GM20000 (cell line): ENCODE measurements at regions not wholly inside any gene's neighbourhood (a gene's known extent, or its start where the extent isn't known, plus 50 kb on each side); places are given as distances from the start of the nearest gene placed in this dataset.
A peak's percentile ranks its signal among the peaks of the same experiment; 100 is the strongest.

ENCODE experiments used
- DNase-seq: peaks from one replicate; pipeline ENCODE4 v3.0.0; 2012; ENCODE audit warnings: low spot score
- TF ChIP-seq, protein P1 (sequence below): IDR thresholded peaks from 2 replicates; pipeline ENCODE4 v1.5.1; 2012; ENCODE audit warnings: mild to moderate bottlenecking, control low read depth; ENCODE audit errors: extremely low read depth, missing control alignments

DNA sequence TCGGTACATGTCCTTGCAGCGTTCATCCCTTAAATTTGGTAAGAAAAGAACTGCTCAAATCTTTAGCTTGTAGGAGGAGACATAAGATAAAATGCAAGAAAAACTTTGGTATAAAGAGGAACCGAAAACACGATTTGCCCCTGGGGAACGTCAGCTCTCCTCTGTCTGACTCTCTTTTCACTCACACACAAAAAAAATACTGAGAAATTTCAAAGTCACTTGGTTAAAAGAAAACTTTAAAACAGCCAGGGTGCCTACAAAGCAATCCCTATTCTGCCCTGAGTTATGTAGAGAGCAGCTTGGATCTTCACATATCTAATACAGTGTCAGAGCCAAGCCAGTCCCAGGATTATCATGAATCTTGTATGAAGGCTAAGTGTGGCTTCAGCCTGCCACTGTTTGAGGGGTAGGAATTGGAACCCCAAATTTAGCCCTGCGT, 248.5 kb upstream of the CXXC4 start:
- DNase-seq: peak; percentile 62
- TF ChIP-seq, protein P1, sequence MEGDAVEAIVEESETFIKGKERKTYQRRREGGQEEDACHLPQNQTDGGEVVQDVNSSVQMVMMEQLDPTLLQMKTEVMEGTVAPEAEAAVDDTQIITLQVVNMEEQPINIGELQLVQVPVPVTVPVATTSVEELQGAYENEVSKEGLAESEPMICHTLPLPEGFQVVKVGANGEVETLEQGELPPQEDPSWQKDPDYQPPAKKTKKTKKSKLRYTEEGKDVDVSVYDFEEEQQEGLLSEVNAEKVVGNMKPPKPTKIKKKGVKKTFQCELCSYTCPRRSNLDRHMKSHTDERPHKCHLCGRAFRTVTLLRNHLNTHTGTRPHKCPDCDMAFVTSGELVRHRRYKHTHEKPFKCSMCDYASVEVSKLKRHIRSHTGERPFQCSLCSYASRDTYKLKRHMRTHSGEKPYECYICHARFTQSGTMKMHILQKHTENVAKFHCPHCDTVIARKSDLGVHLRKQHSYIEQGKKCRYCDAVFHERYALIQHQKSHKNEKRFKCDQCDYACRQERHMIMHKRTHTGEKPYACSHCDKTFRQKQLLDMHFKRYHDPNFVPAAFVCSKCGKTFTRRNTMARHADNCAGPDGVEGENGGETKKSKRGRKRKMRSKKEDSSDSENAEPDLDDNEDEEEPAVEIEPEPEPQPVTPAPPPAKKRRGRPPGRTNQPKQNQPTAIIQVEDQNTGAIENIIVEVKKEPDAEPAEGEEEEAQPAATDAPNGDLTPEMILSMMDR: no peak

DNA sequence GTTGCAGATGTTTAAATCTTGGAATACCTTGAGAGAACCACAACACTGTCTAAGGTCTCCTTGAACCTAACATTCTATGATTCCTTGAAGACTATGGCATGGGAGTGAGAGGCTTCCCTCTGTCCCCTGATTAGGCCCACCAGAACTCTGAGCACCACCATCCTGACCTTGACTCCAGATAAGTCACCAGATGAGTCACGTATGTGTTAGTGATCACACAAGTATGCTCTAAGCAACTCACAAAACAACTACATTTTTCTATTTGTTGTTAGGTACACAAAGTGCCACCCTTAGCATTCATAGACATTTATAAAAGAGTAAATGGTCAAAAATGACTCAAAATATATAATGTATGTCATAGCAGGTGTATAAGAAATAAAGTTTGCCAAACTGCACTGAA, 252.9 kb upstream of the CXXC4 start:
- TF ChIP-seq, protein P1: no peak

DNA sequence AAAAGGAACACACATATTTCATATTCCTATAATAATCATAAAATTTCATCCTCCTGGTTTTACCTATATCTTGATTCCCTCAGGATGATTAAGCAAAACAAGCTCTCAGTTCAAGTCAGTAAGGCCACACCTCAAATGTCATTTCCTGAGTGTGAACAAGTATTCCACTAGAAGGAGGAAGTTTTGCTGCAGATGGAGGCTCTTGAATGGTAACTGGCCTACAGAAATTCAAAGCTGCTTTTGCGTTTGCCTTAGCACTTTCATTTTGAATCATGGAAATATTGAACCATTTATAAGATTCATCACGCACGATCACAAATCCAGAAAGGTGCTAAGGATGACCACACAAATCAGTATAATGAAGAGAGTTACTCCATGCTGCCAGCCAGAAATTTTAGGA, 254.4 kb upstream of the CXXC4 start:
- no peak for DNase-seq
- TF ChIP-seq, protein P1: no peak

More for the DNA sequence above, 252.9 kb upstream of the CXXC4 start:
- no peak for DNase-seq

DNA sequence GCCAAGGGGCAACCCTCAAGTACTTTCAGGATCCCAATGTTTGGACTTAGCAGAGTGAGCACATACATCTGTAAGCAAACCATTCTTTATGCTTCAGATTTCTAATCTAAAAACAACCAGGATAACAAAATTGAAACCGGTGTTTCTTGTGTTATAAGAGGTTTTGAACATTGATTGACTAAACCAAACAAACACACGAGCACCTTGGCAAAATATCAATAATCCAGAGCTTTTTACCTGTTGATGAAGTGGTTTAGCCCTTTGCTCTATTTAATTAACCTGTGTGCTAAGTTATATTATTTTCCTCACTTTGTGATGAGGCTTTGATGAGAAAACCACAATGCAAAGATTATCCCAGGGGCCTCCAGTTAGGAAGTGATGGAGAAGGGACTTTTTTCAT, 255.3 kb upstream of the CXXC4 start:
- no peak for DNase-seq
- TF ChIP-seq, protein P1: no peak

DNA sequence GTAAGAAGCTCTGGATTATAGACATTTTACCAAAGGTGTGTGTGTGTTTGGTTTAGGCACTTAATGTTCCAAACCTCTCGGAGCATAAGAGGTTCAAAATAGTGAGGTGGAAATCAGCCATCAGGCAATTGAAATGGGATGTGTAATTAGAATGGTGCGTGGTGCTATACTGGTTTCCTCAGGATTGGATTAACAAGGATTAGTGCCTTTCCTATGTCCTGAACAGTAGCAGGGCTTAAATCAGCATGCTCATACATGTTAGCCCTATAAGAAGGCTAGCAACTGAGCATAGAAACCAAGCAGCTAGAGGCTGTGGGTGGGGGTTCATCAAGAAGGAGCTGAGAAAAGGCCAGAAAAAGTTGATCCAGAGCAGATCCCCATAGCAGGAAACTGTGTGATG, 256.8 kb upstream of the CXXC4 start:
- TF ChIP-seq, protein P1: no peak
- DNase-seq: no peak

DNA sequence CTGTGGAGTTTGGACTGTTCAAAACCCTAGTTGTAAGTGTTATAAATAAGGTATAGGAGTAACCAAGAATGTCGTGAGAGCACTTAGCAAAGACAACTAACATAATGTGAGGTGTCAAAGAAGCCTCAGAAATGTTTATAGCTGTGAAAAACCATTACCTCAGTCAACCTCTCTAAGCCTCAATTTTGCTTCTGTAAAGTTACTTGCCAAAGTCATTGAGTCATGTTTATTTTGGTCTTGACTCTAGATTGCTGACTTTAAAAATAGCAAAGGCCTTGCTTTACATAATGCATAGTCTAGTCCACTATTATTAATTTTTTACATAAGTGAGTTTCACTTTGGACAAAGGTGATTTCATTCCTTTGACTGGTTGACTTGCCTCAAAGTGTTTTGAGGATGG, 257.6 kb upstream of the CXXC4 start:
- DNase-seq: peak; percentile 51
- TF ChIP-seq, protein P1: no peak

DNA sequence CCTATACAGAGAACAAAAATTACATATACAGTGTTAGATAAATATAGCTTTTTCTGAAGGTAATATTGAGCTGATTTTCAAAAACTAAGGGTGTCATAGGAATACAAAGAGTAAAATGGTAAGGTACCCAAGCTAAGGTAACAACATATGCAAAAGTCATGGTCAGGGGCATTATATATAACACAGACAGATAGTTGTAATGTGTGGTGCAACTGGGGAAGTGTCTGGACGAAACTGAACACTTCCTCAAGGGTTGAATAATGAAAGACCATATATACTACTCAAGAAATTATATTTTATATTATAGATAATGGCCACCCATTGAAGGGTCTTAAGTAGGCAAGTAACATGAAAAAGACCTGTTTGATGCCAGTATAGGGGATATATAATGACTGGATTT, 262.1 kb upstream of the CXXC4 start:
- TF ChIP-seq, protein P1: no peak
- DNase-seq: no peak
